ENCODE measurements at regions not wholly inside any gene's neighbourhood (a gene's known extent, or its start where the extent isn't known, plus 50 kb on each side); places are given as distances from the start of the nearest gene placed in this dataset.

GRCh38 chr5:159854916-159855315 lies 61.4 kb upstream of the ADRA1B start:
- TF ChIP-seq CTCF (IDR thresholded peaks at IDR 0.05) (no peak), POLR2A (IDR thresholded peaks at IDR 0.05) (no peak)
